ENCODE measurements at regions not wholly inside any gene's neighbourhood (a gene's known extent, or its start where the extent isn't known, plus 50 kb on each side); places are given as distances from the start of the nearest gene placed in this dataset.

DNA sequence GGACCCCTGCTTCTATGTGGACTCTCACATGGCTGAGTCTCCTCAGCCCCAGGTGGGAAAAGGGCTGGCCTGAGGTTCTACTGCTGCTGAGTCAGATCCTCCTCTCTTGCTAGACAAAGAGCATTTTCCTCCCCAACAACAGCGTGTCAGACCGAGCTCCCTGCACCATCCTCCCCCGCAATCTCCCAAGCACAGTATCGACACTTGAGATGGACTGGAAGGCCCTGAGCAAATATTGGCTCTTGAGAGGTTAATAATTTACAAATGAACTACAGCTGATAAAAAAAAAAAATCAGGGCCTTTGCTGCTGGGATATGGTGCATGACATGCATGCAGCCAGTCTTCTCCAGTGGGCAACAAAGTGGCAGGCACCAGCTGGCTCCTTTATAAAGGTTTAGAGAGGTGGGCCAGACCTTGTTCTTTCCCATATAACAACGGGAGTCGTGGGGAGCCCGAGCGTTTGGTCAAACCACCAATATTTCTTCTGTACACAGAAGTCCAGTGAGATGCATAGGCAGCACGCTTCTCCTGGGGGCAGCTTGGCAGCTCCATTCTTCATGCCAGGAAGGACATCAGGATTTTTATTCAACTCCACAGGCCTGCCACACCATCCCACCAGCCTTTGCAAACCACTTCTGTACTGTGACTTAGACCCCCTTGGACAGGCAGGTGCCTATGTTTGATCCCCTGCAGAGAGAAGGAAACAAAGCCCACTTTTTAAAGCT is 55.4 kb upstream of the CAMK1G start:
- Mint-ChIP-seq H3K4me1 (no peaks in the 10 kb centered on the region), H3K36me3 (ENCODE audit: low read depth) (no peaks in the 10 kb centered on the region), H3K9me3 (no peaks in the 10 kb centered on the region), H3K4me3 (no peak overlapping the region), H3K27ac (no peak overlapping the region), H3K27me3 (peaks cover 30% of the 10 kb centered on the region)
- intact Hi-C loops (cut with micrococcal nuclease), result no loop called here
- no peak for DNase-seq

- Mint-ChIP-seq H3K9me3 (no peaks in the 10 kb centered on the region), H3K4me1 (no peaks in the 10 kb centered on the region), H3K27me3 (peaks cover 23% of the 10 kb centered on the region), H3K4me3 (no peak overlapping the region), H3K27ac (no peak overlapping the region), H3K36me3 (ENCODE audit: low read depth) (no peaks in the 10 kb centered on the region)
- no peak for DNase-seq
- intact Hi-C loops (cut with micrococcal nuclease), result no loop called here
These were observed 54.3 kb upstream of the CAMK1G start for GRCh38 chr1:209529233-209529632.

GRCh38 chr1:209531006-209531405 is 52.5 kb upstream of the CAMK1G start:
- Mint-ChIP-seq H3K36me3 (ENCODE audit: low read depth) (no peaks in the 10 kb centered on the region), H3K9me3 (no peaks in the 10 kb centered on the region), H3K27me3 (peaks cover 21% of the 10 kb centered on the region), H3K4me3 (no peak overlapping the region), H3K27ac (no peak overlapping the region), H3K4me1 (no peaks in the 10 kb centered on the region)
- no peak for DNase-seq
- intact Hi-C loops (cut with micrococcal nuclease), result no loop called here

DNA sequence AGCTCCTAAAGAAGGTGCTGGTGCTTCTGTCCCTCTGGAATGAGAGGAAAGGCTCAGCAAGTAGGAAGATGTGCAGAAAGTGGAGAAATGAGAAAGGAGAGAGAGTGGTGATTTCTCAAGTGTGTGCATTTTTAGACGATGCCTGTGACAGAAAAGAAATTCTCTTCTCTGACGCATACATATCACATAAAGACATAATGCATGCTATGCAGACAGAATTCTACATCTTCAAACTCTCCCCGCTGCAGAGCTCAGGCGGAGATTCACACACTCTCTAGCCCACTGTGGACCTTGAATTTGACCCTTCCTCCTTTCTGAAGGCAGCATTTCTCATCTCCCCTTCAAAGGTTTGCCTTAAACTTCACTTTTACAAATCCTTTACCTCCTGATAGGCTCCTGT is 52.0 kb upstream of the CAMK1G start:
- H3K36me3 Mint-ChIP-seq (ENCODE audit: low read depth), result no peaks in the 10 kb centered on the region
- no peak overlapping the region for H3K27ac Mint-ChIP-seq
- peaks cover 23% of the 10 kb centered on the region for H3K27me3 Mint-ChIP-seq
- H3K4me3 Mint-ChIP-seq, result no peak overlapping the region
- H3K9me3 Mint-ChIP-seq, result no peaks in the 10 kb centered on the region
- H3K4me1 Mint-ChIP-seq, result no peaks in the 10 kb centered on the region
- DNase-seq, result no peak
- intact Hi-C loops (cut with micrococcal nuclease), result no loop called here

All from activated CD4-positive, alpha-beta T cell treated with anti-CD3 and anti-CD28 coated beads, Interleukin-2, amount 10 ng/mL, durations not matched to agents 24 days and 14 days (primary cell).